Endothelial cell of umbilical vein (primary cell): ENCODE measurements at regions not wholly inside any gene's neighbourhood (a gene's known extent, or its start where the extent isn't known, plus 50 kb on each side); places are given as distances from the start of the nearest gene placed in this dataset.

Experiments used
- BruUV-seq: library from RNA; stranded (reverse); fragments of 400-500 nt; replicated peaks from 2 replicates; lab custom pipeline; 2021; lab: Mats Ljungman, UMichigan
- CTCF ChIA-PET: fragments of 300-600, 350-600 bp; sonication (Branson Sonifier 250); formaldehyde crosslinking; loops from one replicate; lab custom pipeline; 2021; ENCODE audit warnings: antibody characterized with exemption, inconsistent platforms; lab: Charles Lee
- POLR2A ChIA-PET: fragments of 300-600, 350-600 bp; sonication (Branson Sonifier 250); formaldehyde crosslinking; loops from one replicate; lab custom pipeline; 2021; ENCODE audit warnings: antibody characterized with exemption, inconsistent platforms; lab: Charles Lee
- DNase-seq: peaks from one replicate; pipeline ENCODE4 v3.0.0-alpha.2; 2011; ENCODE audit warnings: low read depth, low spot score
- FAIRE-seq: peaks from 2 replicates; lab custom pipeline; 2011; peaks lifted over from hg19 to GRCh38; lab: Jason Lieb, UNC
- H2AFZ ChIP-seq: 2 replicates; pipeline ENCODE4 v1.6.0; 2012; ENCODE audit warnings: low read depth, low read length, control low read depth, inconsistent platforms
- H3K27ac ChIP-seq: 2 replicates; pipeline ENCODE4 v1.5.1; 2011; ENCODE audit warnings: low read depth, mild to moderate bottlenecking, control low read depth, low read length, moderate library complexity; ENCODE audit not compliant: insufficient read depth
- H3K27me3 ChIP-seq, 2 experiments: 2 replicates each; pipeline versions ENCODE4 v1.6.0 to v1.6.1; 2011; ENCODE audit warnings: low read length in 2 of 2, mixed read lengths in 1 of 2; ENCODE audit not compliant: control insufficient read depth in 2 of 2, insufficient read depth in 2 of 2
- H3K36me3 ChIP-seq, 2 experiments: 2 replicates in 1 of 2; 3 replicates in 1 of 2; pipeline ENCODE4 v1.5.1; 2011; ENCODE audit warnings: low read length in 2 of 2, mild to moderate bottlenecking in 1 of 2, moderate library complexity in 1 of 2; ENCODE audit not compliant: control insufficient read depth in 2 of 2, insufficient read depth in 2 of 2; ENCODE audit errors: extremely low read depth in 1 of 2
- H3K4me1 ChIP-seq: 3 replicates; pipeline ENCODE4 v1.5.1; 2011; ENCODE audit warnings: mild to moderate bottlenecking, low read length; ENCODE audit not compliant: control insufficient read depth, insufficient read depth; ENCODE audit errors: extremely low read depth
- H3K4me2 ChIP-seq: 2 replicates; pipeline ENCODE4 v1.6.1; 2011; ENCODE audit warnings: low read length, control low read depth, mixed read lengths; ENCODE audit not compliant: insufficient read depth
- H3K4me3 ChIP-seq, 3 experiments: fragments of 200-600 bp in 1 of 3; sonication (generic), shearing (Covaris generic) in 1 of 3; replicated peaks in 1 of 3; 2 replicates each; pipeline ENCODE4 v1.5.1; 2011 to 2016; ENCODE audit warnings: control low read depth in 3 of 3, low read length in 3 of 3, mild to moderate bottlenecking in 2 of 3, inconsistent platforms in 1 of 3, low read depth in 1 of 3, moderate library complexity in 1 of 3; ENCODE audit not compliant: insufficient read depth in 1 of 3
- H3K79me2 ChIP-seq: 2 replicates; pipeline ENCODE4 v1.6.0; 2012; ENCODE audit warnings: low read length, inconsistent platforms; ENCODE audit not compliant: control insufficient read depth, insufficient read depth
- H3K9ac ChIP-seq: replicated peaks from 2 replicates; pipeline ENCODE3; 2011; ENCODE audit warnings: low read length, control low read depth; ENCODE audit not compliant: insufficient read depth; ENCODE audit errors: extremely low read depth
- H3K9me1 ChIP-seq: replicated peaks from 3 replicates; pipeline ENCODE4 v1.6.0; 2011; ENCODE audit warnings: mild to moderate bottlenecking, low read length; ENCODE audit not compliant: control insufficient read depth, insufficient read depth; ENCODE audit errors: extremely low read depth
- H3K9me3 ChIP-seq: replicated peaks from 2 replicates; pipeline ENCODE4 v1.5.1; 2012; ENCODE audit warnings: low read length, inconsistent platforms; ENCODE audit not compliant: control insufficient read depth, insufficient read depth
- H4K20me1 ChIP-seq: replicated peaks from 2 replicates; pipeline ENCODE3; 2011; ENCODE audit warnings: mild to moderate bottlenecking, low read length; ENCODE audit not compliant: control insufficient read depth, insufficient read depth; ENCODE audit errors: extremely low read depth
- CTCF ChIP-seq, 2 donors: IDR thresholded peaks; 1 replicate in 1 of 2; 2 replicates in 1 of 2; pipeline ENCODE4 v1.5.1; 2011; ENCODE audit warnings: low read length in 2 of 2, mild to moderate bottlenecking in 2 of 2, moderate library complexity in 2 of 2, control low read depth in 1 of 2, inconsistent platforms in 1 of 2, low read depth in 1 of 2; ENCODE audit not compliant: insufficient read depth in 1 of 2; ENCODE audit errors: extremely low read depth in 1 of 2
- EZH2 ChIP-seq: IDR thresholded peaks from 2 replicates; pipeline ENCODE4 v1.6.1; 2012; ENCODE audit warnings: borderline replicate concordance, low read depth, mild to moderate bottlenecking, moderate library complexity, low read length, inconsistent platforms; ENCODE audit not compliant: severe bottlenecking
- FOS ChIP-seq: IDR thresholded peaks from 2 replicates; pipeline ENCODE4 v1.6.1; 2011; ENCODE audit warnings: mild to moderate bottlenecking, low read length, moderate library complexity, borderline replicate concordance; ENCODE audit not compliant: insufficient read depth
- GATA2 ChIP-seq: IDR thresholded peaks from 2 replicates; pipeline ENCODE4 v1.7.0; 2011; ENCODE audit warnings: low read depth, mild to moderate bottlenecking, moderate library complexity, mixed read lengths, low read length; ENCODE audit not compliant: insufficient read length, insufficient read depth
- JUN ChIP-seq: IDR thresholded peaks from 2 replicates; pipeline ENCODE4 v1.6.1; 2011; ENCODE audit warnings: borderline replicate concordance, low read depth; ENCODE audit not compliant: insufficient read length, insufficient read depth
- MYC ChIP-seq: IDR thresholded peaks from one replicate; pipeline ENCODE4 v1.6.1; 2011; ENCODE audit warnings: mild to moderate bottlenecking, low read depth, low read length
- POLR2A ChIP-seq: IDR thresholded peaks from 2 replicates; pipeline ENCODE4 v1.6.1; 2012; ENCODE audit warnings: low read depth, mild to moderate bottlenecking, control low read depth, low read length
- POLR2AphosphoS5 ChIP-seq: IDR thresholded peaks from 2 replicates; pipeline ENCODE4 v1.6.1; 2012; ENCODE audit warnings: low read depth, mild to moderate bottlenecking, control low read depth, low read length, moderate library complexity; ENCODE audit not compliant: insufficient read depth
- dilution Hi-C: fragments of 300-500 bp; cut with MboI; formaldehyde crosslinking; loops from one replicate; pipeline ENCODE4 v1.15.0; 2019; ENCODE audit warnings: low sequenced_read_pairs; ENCODE audit not compliant: extremely low pct_ligation_motif_present
- intact Hi-C: fragments of 100-400 bp; cut with micrococcal nuclease; formaldehyde crosslinking; loops from one replicate; pipeline ENCODE4 v1.10.0; 2022
- TF ChIP-seq, protein P1 (sequence below): IDR thresholded peaks from 2 replicates; pipeline ENCODE4 v1.6.1; 2011; ENCODE audit not compliant: insufficient read depth, insufficient read length

DNA sequence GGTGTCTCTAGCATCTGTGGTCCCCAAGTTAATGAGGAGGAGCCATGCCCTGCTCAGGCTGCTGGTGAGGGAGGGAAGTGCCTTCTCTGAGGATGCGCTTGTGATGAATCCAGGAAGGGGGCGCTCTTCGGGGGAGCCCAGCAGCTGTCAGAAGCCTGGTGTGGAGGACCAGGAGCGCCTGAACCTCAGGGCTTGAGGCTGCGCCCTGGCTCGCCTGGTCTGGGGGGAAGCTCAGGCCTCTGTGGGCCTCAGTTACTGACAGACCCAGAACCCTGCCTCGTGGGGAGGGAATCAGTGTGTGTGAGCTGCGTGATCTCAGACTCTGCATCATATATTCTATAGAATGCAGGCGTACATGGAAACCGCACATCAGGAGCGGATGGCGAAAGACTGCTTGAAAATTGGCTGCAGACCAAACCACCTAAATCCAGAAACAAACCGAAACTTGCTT, 126.1 kb downstream of the SEC14L1 start:
- H3K79me2 ChIP-seq, result no peaks in the 10 kb centered on the region
- no peaks in the 10 kb centered on the region for H4K20me1 ChIP-seq
- no peak overlapping the region for H3K4me3 ChIP-seq
- dilution Hi-C loops, result no loop called here
- FAIRE-seq (no peak), DNase-seq (no peak)
- no peaks in the 10 kb centered on the region for H3K9me1 ChIP-seq
- POLR2A ChIA-PET, result interaction anchor here (0.7 kb wide), 1 partner anchor 322 kb away, joined by 8 read pairs; no protein-coding TSS in a partner anchor
- H3K27ac ChIP-seq, result no peak overlapping the region
- H2AFZ ChIP-seq, result no peak overlapping the region
- no TSS peak for BruUV-seq
- no peaks in the 10 kb centered on the region for H3K36me3 ChIP-seq
- no peak overlapping the region for H3K4me2 ChIP-seq
- intact Hi-C loops, result no loop called here
- no peaks in the 10 kb centered on the region for H3K27me3 ChIP-seq
- CTCF ChIA-PET, result interaction anchor here (1.5 kb wide), 1 partner anchor 22 kb away, joined by 4 read pairs; no protein-coding TSS in a partner anchor
- H3K9ac ChIP-seq, result no peak overlapping the region
- no peaks in the 10 kb centered on the region for H3K4me1 ChIP-seq
- H3K9me3 ChIP-seq, result no peaks in the 10 kb centered on the region
- TF ChIP-seq CTCF (IDR thresholded peaks at IDR 0.05; ENCODE audit: extremely low read depth in 1 of 2, insufficient read depth in 1 of 2, low read depth in 1 of 2, low read length in 2 of 2) (peak in 1 of 2 donors; percentile 37), JUN (no peak)

DNA sequence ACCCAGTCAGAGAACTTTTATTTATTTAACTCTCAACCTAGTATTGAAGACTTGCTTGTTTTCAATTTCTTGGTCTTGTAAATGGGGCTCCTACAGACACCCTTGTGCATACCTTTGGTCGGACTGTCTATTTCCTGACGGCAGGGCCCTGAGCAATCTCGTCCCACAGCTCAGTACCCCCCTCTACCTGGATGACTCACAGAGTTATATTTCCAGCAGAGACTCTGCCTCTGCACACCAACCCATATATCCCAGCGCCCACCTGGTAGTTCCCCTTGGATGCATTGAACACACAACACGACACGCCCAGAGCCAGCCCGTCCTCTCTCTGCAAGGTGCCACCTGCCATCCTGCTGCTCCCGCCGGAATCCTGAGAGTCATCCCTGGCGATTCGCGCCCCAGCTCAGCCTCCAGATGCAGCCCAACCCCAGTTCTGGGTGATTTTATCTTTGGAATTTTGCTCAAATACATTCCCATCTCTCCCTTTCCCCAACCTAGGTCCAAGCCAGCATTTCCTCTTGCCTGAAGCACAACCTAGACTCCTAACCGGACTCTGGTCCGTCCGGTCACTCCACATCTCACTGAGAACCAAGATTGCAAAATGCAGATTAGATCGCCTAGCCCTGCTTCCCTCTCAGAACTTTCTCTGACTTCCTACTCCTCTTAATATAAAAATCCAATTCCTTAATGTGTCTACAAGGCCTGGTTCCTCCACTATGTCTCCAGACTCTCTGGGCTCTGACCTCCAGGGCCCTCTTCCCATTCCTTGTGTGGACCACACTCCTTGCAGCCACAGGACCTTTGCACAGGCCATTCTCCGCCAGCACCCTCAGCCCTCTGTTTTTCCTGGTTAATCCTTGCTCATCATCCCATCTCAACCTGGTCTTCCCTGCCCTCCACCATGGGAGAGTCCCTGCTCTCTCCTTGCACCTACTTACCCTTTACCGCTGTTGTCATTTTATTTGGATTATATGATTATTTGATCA, 129.2 kb downstream of the SEC14L1 start:
- Histone ChIP-seq H3K9ac (no peak overlapping the region), H3K36me3 (no peaks in the 10 kb centered on the region), H3K79me2 (no peaks in the 10 kb centered on the region), H3K4me3 (no peak overlapping the region), H3K4me2 (no peak overlapping the region), H2AFZ (no peak overlapping the region), H3K9me3 (no peaks in the 10 kb centered on the region), H3K27ac (no peak overlapping the region), H3K9me1 (no peaks in the 10 kb centered on the region), H4K20me1 (no peaks in the 10 kb centered on the region), H3K27me3 (no peaks in the 10 kb centered on the region), H3K4me1 (no peaks in the 10 kb centered on the region)
- no peak for TF ChIP-seq MYC
- no peak for TF ChIP-seq FOS
- TF ChIP-seq CTCF (IDR thresholded peaks at IDR 0.05; ENCODE audit: extremely low read depth in 1 of 2, insufficient read depth in 1 of 2, low read depth in 1 of 2, low read length in 2 of 2), result no peak
- TF ChIP-seq, protein P1, sequence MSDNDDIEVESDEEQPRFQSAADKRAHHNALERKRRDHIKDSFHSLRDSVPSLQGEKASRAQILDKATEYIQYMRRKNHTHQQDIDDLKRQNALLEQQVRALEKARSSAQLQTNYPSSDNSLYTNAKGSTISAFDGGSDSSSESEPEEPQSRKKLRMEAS, result no peak
- no peak for TF ChIP-seq POLR2AphosphoS5
- TF ChIP-seq GATA2, result no peak
- no peak for TF ChIP-seq JUN
- no peak for TF ChIP-seq POLR2A
- TF ChIP-seq EZH2, result no peak
- ChIA-PET POLR2A (no interaction called here), CTCF (no interaction called here)
- DNase-seq (no peak), FAIRE-seq (no peak)
- intact Hi-C loops, result no loop called here
- BruUV-seq, result no TSS peak
- dilution Hi-C loops, result no loop called here
